ENCODE measurements at regions not wholly inside any gene's neighbourhood (a gene's known extent, or its start where the extent isn't known, plus 50 kb on each side); places are given as distances from the start of the nearest gene placed in this dataset.

- no peak for DNase-seq
These were observed 254.8 kb upstream of the IRX4 start for GRCh38 chr5:2137444-2138050.

GRCh38 chr5:2136728-2137333 is 254.1 kb upstream of the IRX4 start:
- DNase-seq, result no peak

- DNase-seq, result no peak
These were observed 253.1 kb upstream of the IRX4 start for GRCh38 chr5:2135833-2136232.

GRCh38 chr5:2135354-2135753 is 252.6 kb upstream of the IRX4 start:
- no peak for DNase-seq

GRCh38 chr5:2134543-2135292 is 252.0 kb upstream of the IRX4 start:
- no peak for DNase-seq

- no peak for DNase-seq
These were observed 251.2 kb upstream of the IRX4 start for GRCh38 chr5:2133936-2134335.

GRCh38 chr5:2133080-2133479 is 250.4 kb upstream of the IRX4 start:
- no peak for DNase-seq

- DNase-seq, result no peak
These were observed 249.7 kb upstream of the IRX4 start for GRCh38 chr5:2132497-2132847.

GRCh38 chr5:2131826-2132496 is 249.2 kb upstream of the IRX4 start:
- no peak for DNase-seq

- DNase-seq, result no peak
These were observed 248.5 kb upstream of the IRX4 start for GRCh38 chr5:2131196-2131595.

- DNase-seq, result no peak
These were observed 247.6 kb upstream of the IRX4 start for GRCh38 chr5:2130361-2130760.

- DNase-seq, result no peak
These were observed 247.0 kb upstream of the IRX4 start for GRCh38 chr5:2129568-2130272.

GRCh38 chr5:2128686-2129355 is 246.1 kb upstream of the IRX4 start:
- DNase-seq, result no peak

- DNase-seq, result no peak
These were observed 243.8 kb upstream of the IRX4 start for GRCh38 chr5:2126512-2126911.

GRCh38 chr5:2125901-2126265 is 243.2 kb upstream of the IRX4 start:
- no peak for DNase-seq

GRCh38 chr5:2125171-2125900 is 242.6 kb upstream of the IRX4 start:
- DNase-seq, result no peak

GRCh38 chr5:2124434-2125170 is 241.9 kb upstream of the IRX4 start:
- DNase-seq, result no peak

GRCh38 chr5:2123874-2124273 is 241.1 kb upstream of the IRX4 start:
- no peak for DNase-seq

GRCh38 chr5:2120361-2120760 is 237.6 kb upstream of the IRX4 start:
- no peak for DNase-seq

GRCh38 chr5:2119573-2119972 is 236.8 kb upstream of the IRX4 start:
- no peak for DNase-seq
